ENCODE measurements at regions not wholly inside any gene's neighbourhood (a gene's known extent, or its start where the extent isn't known, plus 50 kb on each side); places are given as distances from the start of the nearest gene placed in this dataset.
"Not testable (repeated sequence)": the region's sequence is repeated elsewhere in the genome, so short reads cannot be mapped to it uniquely, and the experiment has no call there.

DNA sequence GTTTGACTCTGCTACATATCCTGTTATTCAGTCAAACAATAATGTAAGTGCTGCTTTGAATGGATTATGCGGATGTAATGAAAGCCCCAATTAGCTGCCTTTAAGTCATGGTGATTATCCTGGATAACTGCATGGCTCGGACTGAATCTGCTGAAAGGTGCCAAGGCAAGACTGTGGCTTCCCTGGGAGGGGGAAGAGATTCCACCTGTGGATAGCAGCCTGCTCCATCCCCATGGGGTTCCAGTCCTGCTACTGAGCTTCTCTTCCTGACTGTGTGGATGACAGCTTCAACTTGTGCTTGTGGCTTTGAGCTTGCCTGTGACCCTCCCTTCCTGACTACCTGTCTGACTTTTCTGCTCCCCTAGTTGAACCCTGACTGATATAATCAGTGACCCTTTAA lies 540.0 kb upstream of the GYPC start:
- ATAC-seq: no peak

DNA sequence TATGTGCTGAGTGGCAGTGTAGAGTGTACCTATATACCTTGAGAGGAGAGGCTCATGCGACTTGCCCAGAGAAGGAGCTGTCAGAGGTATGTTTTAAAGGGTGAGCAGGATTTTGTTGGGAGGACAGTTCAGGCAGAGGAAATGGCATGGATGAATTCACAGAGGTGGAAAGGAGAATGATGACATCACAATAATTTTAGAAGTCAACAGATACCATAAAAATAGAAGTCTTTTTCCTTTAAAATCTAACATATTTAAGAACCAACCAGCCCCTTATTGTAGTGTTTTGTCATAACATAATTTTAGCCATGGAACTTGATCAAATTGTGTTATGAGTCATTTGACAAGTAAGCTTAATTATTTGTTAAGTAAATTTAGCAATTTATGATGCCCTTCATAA lies 538.1 kb upstream of the GYPC start:
- ATAC-seq: no peak

DNA sequence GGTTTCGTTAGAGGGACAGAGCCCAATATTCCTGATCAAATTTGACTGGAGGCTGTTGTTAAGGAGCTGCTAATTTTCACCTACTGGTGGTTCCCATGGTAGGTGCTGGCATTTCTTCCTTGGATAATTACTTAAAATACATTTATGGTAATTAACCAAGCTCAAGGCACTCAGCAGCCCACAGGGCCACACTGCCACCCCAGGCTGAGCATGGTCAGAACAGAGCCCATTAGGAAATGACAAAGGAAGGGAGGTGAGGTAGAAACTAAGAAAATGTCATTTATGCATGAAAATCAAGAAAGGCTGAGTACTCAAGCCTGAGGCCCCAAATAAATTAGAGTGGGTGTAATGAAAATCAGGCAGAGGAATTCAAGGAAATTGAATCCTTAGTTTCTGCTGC lies 510.2 kb upstream of the GYPC start:
- no peak for ATAC-seq

DNA sequence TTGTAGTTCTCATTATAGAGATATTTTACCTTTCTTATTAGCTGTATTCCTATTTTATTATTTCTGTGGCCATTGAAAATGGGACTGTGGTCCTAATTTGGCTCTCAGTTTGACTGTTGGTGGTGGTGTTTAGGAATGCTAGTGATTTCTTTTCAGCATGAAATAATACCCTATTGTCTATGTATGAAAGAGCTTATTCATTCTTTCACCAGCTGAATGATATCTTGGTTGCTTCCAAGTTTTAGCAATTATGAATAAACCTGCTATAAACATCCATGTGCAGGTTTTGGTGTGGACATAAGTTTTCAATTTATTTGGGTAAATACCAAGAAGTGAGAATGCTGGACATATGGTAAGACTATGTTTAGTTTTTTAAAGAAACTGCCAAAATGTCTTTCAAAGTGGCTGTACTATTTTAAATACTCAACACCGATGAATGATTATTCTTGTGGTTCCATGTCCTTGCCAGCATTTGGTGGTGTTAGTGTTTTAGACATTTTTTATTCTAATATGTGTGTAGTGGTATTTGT lies 501.6 kb upstream of the GYPC start:
- no peak for ATAC-seq

DNA sequence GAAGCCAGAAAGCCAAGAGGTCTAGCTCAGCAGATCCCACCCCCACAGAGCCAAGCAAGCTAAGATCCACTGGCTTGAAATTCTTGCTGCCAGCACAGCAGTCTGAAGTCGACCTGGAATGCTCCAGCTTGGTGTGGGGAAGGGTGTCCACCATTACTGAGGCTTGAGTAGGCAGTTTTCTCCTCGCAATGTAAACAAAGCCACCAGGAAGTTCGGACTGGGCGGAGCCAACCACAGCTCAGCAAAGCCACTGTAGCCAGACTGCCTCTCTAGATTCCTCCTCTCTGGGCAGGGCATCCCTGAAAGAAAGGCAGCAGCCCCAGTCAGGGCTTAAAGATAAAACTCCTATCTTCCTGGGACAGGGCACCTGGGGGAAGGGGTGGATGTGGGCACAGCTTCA lies 495.0 kb upstream of the GYPC start:
- not testable (repeated sequence) for ATAC-seq

DNA sequence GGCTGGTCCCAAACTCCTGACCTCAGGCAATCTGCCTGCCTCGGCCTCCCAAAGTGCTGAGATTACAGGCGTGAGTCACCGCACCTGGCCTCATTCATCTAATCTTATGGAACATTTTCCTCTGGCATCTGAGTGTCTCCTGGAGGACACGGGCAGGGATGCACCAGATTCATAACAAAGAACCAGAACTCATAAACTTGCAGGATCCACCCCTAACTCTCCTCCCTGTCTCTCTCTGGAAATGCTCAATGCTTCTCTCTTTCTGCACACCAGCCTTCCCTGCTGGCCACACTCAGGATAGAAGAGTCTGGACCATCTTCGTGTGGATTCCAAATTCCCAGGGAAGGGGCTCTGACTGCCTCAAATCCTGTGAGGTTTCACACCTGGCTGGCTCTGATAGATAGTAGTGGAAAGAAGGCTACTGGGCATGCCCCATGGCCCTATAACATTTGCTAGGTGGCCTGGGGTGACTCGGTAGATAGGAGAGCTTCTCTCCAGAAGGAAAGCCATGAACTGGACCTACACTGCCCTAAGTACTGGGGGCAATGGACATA lies 483.2 kb upstream of the GYPC start:
- no peak for ATAC-seq

DNA sequence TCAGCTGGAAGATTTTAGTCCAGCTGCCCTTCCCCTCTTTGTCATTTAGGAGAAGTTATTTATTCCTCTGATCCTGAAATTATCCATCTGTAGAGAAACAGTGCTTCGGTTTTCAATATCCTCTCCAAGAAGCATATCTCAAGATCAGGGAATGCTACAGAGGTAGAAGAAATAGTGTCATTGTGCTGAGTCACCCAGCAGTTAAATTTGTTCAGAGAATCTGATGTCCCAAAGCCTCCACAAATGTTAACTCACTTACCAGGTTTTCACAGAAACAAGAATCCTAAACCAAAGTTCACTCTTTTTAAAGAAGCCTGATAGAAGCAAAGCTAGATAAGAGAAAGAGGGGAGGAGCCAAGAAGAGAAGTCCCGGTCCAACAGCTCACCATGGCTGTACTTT lies 480.7 kb upstream of the GYPC start:
- no peak for ATAC-seq

DNA sequence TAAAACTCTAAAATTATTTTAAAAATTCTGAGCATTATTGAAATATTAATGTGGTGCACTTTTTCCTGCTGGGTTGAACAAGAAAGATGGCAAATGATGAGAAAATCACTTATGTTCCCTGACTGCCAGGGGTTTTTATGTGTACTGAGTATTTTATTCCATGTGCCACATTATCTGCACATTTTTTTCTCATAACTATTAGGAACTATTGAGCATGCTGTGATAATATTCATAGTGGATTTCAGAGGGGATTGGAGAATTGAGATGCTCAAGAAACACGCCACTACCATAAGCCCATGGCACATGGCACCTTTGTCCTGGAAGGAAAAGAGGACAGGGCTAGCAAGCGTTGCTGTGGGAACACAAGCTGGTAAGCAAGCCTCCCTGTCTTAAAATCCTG lies 478.5 kb upstream of the GYPC start:
- no peak for ATAC-seq

DNA sequence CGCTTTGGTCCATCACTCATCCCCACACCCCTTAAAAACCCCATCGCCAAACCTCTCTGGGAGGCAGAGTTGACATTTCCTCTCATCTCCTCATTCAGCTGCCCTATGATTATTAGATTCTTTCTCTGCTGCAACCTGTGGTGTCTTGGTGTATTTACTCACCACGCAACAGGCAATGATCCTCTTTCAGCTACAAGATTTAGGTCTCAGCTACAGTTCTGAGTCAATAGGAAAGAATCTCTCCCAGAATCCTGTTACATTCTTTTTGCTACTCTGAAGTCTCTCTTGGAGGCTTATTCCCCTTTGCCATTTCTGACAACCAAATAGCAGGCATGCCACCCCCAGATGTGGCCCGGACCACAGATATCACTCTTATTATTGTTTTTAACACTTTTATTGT lies 468.3 kb upstream of the GYPC start:
- no peak for ATAC-seq

DNA sequence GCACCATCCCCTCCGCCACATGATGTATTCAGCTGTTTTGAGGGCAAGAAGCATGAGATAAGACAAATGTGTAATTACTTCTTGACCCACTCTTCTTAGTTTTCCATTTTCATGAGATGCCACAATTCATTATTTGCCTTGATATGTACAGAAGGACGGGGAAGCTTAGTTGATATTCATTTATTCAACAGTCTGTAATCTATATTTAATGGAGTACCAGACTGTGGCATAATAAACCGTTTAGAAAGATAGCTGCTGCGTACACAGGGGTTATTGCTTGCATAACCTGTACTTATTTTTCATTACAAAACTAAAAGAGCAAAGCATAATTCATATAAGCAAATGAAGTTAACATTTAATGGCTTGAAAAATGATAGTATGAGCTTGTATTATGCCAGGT lies 466.4 kb upstream of the GYPC start:
- no peak for ATAC-seq

DNA sequence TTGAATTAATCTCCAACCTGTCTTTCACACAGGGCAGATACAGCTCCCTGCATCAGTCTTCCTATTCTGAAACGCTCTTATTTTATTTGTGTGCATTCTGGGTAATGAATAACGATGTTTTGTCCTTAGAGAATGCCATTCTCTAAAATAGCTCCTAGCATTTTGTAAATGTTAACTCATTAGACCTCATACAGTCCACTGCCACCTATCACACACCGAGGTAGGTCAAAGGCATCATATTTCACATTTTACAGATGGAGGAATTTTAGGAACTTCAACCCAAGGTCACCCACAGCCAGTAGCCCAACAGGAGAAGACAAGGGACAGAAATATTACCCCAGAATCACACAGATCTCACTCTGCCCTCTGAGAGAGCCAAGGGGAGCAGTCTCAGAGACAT lies 455.4 kb upstream of the GYPC start:
- ATAC-seq: no peak

DNA sequence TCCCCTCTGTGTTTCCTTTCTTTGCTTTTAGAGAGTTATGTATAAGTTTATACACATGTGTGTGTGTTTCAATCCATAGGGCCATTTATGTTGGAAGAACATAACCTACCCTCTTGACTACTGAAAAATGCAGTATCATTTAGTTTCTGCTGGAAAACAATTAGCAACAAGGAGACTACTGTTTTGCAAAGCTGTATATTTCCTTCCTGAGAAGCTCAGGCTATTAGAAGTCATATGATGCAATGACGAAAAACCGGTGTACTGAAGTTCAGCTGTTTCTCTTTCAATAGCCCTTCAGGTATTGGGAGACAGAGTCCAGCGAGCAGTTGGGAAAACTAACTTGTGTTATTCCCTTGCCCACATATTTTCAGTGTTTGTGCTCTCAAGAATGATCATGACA lies 447.7 kb upstream of the GYPC start:
- no peak for ATAC-seq

DNA sequence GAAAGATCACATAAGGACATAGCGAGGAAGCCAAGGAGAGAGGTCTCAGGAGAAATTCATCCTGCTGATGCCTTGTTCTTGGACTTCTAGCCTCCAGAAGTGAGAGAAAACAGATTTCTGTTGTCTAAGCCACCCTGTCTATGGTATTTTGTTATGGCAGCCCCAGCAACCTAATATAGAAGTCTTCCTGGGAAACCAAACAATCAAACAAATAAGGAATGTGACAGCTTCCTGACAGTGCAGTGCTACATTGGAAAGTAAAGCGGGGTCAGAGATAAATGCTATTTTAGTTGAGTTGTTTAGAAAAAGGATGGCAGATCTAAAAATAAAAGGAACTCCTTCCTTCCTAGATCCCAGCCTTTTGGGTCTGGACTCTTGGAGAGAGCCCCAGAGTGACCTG lies 443.2 kb upstream of the GYPC start:
- ATAC-seq: no peak

DNA sequence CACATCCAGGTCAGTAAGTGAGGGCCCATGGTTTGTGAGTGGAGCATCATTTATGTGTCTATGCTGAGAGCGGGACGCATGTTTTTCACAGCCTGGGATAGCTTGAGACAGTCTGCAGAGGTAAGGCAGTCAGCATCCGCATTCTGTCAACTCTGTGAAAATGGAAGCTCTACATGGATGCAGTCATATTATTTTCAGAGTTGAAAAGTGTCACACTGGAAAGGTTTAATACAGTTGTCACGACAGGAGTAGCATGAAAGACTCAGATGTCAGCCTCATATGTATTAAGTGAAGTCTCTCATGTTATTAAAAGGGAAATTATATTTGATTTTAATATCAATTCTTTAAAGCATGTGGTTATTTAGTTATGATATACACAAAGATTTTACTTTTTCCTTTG lies 436.9 kb upstream of the GYPC start:
- no peak for ATAC-seq

DNA sequence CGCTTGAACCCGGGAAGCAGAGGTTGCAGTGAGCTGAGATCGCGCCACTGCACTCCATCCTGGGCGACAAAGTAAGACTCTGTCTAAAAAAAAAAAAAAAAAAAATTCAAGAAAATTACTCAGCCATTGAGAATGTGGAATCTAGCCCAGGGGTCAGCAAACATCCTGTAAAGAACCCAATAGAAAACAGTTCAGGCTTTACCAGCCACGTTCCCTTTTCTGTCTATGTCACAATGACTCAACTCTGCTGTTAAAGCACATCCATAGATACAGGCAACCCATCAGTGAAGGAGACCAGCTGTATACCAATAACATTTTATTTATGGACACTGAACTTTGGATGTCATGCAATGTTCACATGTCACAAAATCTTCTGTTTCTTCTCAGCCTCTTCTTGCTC lies 435.6 kb upstream of the GYPC start:
- no peak for ATAC-seq

DNA sequence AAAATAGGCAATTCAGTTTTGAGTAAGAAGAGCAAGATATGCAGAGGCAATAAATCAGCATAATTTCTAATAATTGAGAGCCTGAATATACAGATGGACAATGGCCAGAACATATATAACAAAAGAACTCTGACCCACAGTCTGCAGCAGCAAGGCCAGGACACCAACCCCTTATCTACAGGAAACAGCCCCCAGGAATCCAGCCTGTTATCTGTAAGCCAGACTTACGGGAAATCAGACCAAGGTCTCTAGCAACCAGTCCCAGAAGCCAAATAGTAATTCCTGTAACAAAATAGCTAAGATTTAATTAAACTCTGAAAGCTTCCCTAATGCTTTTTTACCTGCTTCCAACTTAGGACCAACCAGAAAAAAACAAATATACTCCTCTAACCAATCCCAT lies 434.5 kb upstream of the GYPC start:
- no peak for ATAC-seq

DNA sequence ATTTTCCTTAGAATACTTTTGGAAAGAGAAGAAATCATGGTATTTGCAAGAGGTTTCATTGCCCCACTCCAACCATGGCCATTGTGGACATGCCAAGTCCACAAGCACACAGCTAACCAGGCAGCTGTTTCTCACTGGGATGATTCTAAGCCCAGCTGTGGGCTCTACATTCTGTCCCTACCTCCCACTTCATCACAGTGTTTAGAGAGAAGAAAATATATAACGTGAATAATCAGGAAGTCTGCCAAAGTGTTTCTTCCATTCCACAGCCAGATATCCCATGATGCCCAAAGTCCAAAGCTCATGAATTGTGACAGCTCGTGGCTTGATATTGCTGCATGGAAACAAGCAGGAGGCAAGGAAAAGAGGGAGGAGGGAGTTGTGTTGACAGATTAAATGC lies 433.7 kb upstream of the GYPC start:
- ATAC-seq: no peak

DNA sequence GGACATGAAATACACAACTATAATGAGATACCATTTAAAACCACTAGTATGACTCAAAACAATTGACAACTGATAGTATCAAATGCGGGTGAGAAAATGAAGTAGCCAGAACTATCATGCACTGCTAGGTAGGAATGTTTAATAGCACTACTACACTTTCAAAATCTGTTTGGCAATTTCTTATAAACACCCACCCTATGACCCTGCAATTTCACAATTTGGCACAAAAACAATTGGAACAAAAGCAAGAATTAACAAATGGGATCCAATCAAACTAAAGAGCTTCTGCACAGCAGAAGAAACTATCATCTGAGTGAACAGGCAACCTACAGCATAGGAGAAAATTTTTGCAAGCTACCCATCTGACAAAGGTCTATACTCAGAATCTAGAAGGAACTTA lies 431.2 kb upstream of the GYPC start:
- ATAC-seq: no peak

DNA sequence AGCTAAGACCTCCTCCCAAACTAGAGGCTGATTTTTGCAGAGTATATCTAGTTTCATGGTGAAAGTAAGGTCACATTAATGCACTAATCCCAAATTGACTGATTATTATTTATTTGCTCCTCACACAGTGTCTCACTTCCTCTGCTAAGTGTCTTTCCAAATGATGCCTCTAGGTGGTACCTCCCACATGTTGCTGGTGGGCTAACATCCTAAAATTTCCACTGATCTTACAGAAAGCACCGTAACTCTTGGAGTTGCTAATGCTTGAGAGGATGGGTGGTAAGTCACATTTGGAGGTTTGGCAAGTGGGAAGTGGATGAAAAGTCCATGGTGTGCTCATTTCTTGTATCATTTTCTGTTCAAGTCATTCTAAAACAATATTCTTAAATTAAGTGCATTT lies 428.7 kb upstream of the GYPC start:
- no peak for ATAC-seq

DNA sequence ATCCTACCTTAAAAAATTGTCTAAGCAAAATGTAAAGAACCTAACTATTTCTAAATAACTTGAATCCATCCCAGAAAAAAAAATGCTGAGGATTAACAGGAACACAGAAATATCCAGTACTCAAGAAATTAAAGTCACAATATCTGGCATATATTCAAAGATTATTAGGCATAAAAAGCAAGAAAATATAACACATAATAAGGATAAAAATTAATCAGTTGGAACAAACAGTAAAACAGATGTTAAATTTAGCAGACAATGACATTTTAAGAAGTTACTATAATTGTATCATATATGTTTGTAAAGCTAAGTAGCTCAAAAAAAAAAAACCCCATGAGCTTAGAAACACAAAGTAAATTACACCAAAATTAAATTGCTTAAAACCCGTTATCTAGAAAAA lies 427.4 kb upstream of the GYPC start:
- no peak for ATAC-seq

DNA sequence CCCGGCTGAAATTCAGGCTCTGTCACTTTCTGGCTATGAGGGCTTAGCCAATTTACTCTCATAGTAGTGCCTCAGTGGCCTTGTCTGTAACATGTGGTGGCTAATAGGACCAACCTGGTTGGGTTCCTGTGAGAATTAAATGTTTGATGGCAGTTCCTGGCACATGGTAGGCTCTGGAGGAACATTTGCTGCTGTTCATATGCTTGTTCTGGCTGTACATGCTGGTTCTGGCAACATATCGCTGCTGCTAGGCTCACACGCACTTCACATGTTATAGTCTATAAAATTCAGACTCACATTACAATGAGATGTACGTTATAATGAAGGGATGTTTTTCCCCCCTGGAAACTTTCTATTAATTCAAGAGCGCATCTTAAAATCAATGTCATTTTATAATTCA lies 417.7 kb upstream of the GYPC start:
- ATAC-seq: no peak

DNA sequence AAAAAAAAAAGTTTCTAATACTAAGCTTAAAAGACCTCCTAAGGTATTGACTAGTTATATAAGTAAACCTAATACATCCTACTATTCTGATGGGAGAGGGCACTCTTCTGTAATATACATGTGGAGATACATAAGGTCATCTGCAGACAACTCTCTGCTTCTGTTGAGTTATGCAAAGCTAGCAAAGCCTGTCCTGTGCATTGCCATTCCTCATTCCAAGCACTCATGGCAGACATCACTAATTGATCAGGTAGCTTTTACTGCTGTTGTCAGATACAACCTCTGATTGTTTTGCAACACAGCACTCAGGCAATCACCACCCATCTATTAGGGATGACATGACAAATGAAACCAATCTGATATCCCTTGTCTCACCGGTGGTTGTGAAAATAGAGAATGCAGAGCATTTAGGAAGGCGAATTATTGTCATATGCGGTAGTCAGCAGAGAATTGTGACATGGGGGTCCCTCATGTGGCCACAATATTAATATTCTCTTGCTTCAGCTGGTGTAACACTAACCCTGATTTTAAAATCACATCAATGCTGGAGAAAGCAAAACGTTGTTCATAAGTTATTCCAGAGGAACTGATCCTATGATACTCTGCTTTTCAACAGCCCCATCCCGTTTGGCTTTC lies 416.5 kb upstream of the GYPC start:
- ATAC-seq: no peak

DNA sequence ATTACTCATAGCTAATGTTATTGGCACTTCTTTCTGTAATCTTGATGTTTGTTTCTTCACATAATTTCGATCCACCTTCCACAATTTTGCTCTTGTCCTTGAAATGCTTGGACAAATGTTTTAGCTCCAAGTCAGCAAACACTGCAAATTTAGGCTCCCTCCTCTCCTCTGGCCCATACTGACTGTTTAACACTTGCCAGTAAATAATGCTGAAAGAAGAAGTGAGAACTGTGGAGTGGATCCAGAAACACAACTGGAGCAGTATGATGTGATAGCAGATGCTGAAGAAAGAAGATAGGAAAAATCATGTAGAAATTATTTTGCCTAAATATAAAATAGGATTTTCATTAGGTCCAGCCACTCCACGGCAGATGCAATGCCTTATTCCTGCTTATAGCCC lies 415.0 kb upstream of the GYPC start:
- ATAC-seq: no peak

DNA sequence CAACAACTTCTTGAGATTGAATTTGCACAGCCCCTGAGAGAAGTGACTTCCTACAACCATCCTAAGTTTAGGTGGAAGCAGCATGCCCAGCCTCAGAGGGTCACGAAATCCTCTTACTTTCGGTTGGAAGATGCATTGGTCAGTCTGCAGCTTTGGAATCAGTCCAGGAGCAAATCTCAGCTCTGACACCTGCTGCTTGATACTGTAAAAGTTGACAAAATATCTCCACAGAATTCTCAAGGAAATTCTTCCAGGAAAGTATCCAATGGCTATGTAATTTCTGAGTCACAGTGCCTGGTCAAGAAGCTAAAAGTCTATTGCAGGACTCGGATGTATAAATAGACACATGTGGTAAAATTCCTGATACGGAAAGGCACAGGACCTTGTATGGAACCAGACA lies 414.5 kb upstream of the GYPC start:
- ATAC-seq: no peak

DNA sequence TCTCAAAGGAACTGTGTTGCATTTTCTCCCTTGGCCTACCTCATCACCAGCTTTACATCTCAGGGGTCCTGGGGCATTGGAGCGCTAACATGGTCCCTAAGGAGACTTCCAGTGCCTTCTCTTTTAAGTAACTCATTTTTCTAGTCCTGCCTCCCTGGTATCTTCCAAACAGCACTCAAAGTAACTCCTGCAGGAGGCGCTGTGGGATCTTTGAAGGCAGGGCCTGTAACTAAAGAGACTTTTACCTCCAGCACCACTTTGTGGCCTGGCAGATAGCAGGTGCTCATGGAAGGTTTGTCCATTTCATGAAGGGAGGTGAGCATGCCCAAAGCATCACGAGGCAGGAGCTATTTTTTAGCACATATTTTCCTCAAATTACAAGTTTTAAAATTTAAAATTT lies 411.0 kb upstream of the GYPC start:
- no peak for ATAC-seq

Measured in activated CD4-positive, CD25-positive, alpha-beta regulatory T cell treated with anti-CD3 and anti-CD28 coated beads, Interleukin-2, amount 50 U/mL, for 24 hours (primary cell).